ENCODE measurements at regions not wholly inside any gene's neighbourhood (a gene's known extent, or its start where the extent isn't known, plus 50 kb on each side); places are given as distances from the start of the nearest gene placed in this dataset.

DNA sequence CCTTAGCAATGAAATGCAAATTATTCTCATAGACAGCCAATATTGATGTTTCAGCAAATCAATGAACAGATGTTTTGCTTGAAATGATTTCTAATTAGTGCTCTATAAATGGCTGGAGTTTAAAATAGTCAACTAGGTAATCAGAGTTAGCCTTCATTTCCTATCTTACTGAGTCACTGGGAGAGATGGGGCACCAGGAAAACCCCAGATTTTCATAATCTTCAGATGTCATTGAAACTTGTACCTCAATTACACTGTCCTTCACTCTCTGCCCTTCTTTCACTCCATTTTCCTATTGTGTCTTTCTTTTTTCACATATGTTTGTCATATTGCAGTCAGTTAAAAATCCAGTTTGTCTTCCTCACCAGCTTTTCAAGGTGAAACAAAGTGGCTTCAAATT, 92.7 kb downstream of the C12orf75 start:
- Histone ChIP-seq H3K36me3 (ENCODE audit: control insufficient read depth in 3 of 3, insufficient read depth in 3 of 3, low read length in 3 of 3) (no peaks in the 10 kb centered on the region), H3K9me3 (ENCODE audit: control insufficient read depth in 3 of 3, low read length in 3 of 3) (no peaks in the 10 kb centered on the region), H3K27me3 (ENCODE audit: control insufficient read depth in 3 of 3, insufficient read depth in 3 of 3, low read length in 3 of 3) (no peaks in the 10 kb centered on the region), H3K4me3 (ENCODE audit: low read length in 3 of 3) (no peak overlapping the region), H3K9ac (ENCODE audit: low read depth in 1 of 3, low read length in 3 of 3) (no peak overlapping the region), H3K27ac (ENCODE audit: low read depth, low read length) (no peak overlapping the region), H3K4me1 (ENCODE audit: control insufficient read depth in 3 of 3, insufficient read depth in 3 of 3, low read length in 3 of 3) (peaks cover 5 to 6% (median 5%) of the 10 kb centered on the region in 3 donors)

DNA sequence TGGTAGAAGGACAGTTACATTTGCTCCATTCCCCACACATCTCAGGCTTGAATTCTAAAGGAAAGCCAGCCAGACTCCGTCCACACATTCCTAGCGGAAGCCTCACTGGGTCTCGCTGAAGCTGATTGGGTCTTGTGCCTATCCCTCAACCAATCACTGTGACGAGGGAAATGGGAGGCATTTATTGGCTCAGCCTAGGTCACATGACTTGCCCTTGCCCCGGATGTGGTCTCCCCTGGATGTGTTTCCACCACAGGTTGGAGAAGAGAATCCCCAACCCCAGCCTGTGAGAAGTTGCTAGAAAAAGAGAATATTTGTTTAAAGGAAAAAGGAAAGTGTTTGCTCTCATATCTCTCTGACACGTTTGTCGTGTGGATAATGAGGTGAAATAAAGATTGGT, 93.4 kb downstream of the C12orf75 start:
- Histone ChIP-seq H3K9me3 (ENCODE audit: control insufficient read depth in 3 of 3, low read length in 3 of 3) (no peaks in the 10 kb centered on the region), H3K27ac (ENCODE audit: low read depth, low read length) (no peak overlapping the region), H3K9ac (ENCODE audit: low read depth in 1 of 3, low read length in 3 of 3) (no peak overlapping the region), H3K36me3 (ENCODE audit: control insufficient read depth in 3 of 3, insufficient read depth in 3 of 3, low read length in 3 of 3) (no peaks in the 10 kb centered on the region), H3K4me3 (ENCODE audit: low read length in 3 of 3) (no peak overlapping the region), H3K27me3 (ENCODE audit: control insufficient read depth in 3 of 3, insufficient read depth in 3 of 3, low read length in 3 of 3) (no peaks in the 10 kb centered on the region), H3K4me1 (ENCODE audit: control insufficient read depth in 3 of 3, insufficient read depth in 3 of 3, low read length in 3 of 3) (peaks cover 5 to 6% (median 5%) of the 10 kb centered on the region in 3 donors)

DNA sequence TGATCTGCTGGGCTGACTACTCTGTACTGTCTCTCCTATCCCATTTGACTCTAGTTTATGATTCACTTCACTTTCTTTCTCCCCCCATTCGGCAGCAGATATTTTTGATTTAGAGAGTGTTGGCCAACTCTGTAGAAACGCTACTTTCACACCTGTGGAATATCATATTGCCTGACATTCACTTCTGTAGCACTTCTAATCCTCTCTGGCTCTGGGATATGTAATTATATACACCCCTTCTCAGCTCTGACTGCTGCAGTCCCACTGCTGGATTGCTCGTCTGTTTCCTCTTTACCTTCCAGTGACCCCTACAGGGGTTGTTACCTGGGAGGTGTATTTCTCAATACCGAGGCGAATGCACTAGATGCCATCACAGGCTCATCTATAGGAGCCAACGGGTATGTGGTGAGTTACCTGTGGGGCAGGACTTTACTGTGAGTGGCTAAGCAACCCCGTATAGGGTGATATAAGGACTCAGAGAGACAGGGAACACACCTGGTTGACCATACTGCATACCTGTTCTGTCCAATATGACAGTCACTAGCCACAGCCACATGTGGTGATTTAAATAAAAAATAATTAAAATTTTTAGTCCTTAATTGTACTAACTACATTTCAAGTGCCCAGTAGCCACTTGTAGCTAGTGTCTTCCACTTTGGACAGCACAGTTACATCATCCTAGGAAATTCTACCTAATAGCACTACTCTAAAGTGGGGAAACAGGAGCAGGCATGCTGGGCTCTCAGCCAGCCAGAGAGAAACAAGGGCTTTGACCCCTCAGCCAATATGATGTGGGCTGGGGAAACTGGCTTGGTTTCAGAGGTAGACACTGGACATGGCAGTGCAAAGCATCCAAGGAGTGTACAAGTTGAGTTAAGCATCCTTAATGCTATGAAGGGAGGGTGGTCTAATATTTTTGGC, 95.0 kb downstream of the C12orf75 start:
- no peak overlapping the region for H3K27ac ChIP-seq (ENCODE audit: low read depth, low read length)
- H3K36me3 ChIP-seq (ENCODE audit: control insufficient read depth in 3 of 3, insufficient read depth in 3 of 3, low read length in 3 of 3) = no peaks in the 10 kb centered on the region
- peaks cover 5 to 6% (median 5%) of the 10 kb centered on the region in 3 donors for H3K4me1 ChIP-seq (ENCODE audit: control insufficient read depth in 3 of 3, insufficient read depth in 3 of 3, low read length in 3 of 3)
- no peaks in the 10 kb centered on the region for H3K9me3 ChIP-seq (ENCODE audit: control insufficient read depth in 3 of 3, low read length in 3 of 3)
- H3K4me3 ChIP-seq (ENCODE audit: low read length in 3 of 3) = no peak overlapping the region
- no peaks in the 10 kb centered on the region for H3K27me3 ChIP-seq (ENCODE audit: control insufficient read depth in 3 of 3, insufficient read depth in 3 of 3, low read length in 3 of 3)
- H3K9ac ChIP-seq (ENCODE audit: low read depth in 1 of 3, low read length in 3 of 3) = no peak overlapping the region

DNA sequence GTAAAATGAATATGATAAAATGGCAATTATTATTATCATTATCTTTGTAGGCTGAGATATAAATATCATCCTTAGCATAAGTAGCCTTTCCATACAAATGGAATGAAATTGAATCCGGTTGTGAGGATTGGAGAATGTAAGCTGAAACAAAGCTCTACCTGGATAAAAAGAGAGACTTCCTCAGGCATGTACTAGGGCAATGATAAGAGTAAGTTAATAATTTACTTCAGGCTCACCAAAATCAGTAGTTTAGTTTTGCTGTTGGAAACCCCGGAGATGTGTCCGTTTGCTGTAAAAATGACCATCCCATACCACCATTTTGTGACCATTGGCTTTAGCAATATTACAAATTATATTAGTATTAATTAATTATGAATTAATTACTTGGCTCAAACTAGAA, 96.3 kb downstream of the C12orf75 start:
- no peaks in the 10 kb centered on the region for H3K9me3 ChIP-seq (ENCODE audit: control insufficient read depth in 3 of 3, low read length in 3 of 3)
- no peaks in the 10 kb centered on the region for H3K27me3 ChIP-seq (ENCODE audit: control insufficient read depth in 3 of 3, insufficient read depth in 3 of 3, low read length in 3 of 3)
- no peak overlapping the region for H3K4me3 ChIP-seq (ENCODE audit: low read length in 3 of 3)
- no peak overlapping the region for H3K9ac ChIP-seq (ENCODE audit: low read depth in 1 of 3, low read length in 3 of 3)
- no peak overlapping the region for H3K27ac ChIP-seq (ENCODE audit: low read depth, low read length)
- peaks cover 5 to 6% (median 5%) of the 10 kb centered on the region in 3 donors for H3K4me1 ChIP-seq (ENCODE audit: control insufficient read depth in 3 of 3, insufficient read depth in 3 of 3, low read length in 3 of 3)
- H3K36me3 ChIP-seq (ENCODE audit: control insufficient read depth in 3 of 3, insufficient read depth in 3 of 3, low read length in 3 of 3) = no peaks in the 10 kb centered on the region

DNA sequence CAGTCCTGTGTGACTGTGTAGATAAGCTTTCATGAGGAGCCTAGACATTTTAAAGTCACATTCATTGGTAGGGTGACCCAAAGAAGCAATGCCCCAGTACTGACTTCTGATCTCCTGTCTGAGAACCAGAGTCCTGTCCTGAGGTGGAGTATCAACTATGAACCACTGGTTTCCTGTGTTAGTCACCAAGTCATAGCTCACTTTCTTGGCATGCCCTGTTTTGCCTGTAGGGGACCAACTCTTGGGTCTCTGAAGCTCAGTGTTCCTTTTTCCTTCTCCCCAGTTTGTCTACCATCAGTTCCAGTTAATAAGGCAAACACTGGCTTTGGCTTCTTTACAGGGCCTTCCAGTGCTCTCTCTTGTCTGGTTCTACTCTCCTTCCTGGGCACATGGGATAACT, 97.4 kb downstream of the C12orf75 start:
- H3K4me1 ChIP-seq (ENCODE audit: control insufficient read depth in 3 of 3, insufficient read depth in 3 of 3, low read length in 3 of 3) = peaks cover 5 to 6% (median 5%) of the 10 kb centered on the region in 3 donors

DNA sequence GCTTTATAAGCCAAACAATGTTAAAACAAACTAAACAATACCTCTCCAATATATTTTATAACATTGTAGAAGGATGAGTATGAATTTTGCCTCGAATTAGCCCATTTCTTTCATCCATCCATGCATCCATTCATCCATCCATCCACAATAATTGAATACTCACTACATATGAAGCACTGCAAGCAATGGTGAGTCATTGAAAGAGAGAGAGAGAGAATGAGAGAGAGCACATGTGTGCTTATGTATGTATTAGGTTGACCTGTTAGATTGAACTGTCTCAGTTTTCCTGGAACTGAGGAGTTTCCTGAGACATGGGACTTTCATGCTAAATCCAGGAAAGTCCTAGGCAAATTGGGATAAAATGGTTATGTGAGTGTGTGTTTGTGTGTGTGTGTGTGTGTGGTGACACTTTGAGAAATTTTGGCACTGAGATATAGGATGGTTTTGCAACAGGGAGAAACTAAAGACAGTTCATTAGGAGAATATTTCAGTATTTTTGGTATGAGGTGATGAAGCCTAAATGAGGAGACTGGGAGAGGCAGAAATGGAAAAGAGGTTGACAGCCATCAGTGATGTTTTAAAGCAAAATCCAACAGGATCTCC, 98.4 kb downstream of the C12orf75 start:
- H3K9ac ChIP-seq (ENCODE audit: low read depth in 1 of 3, low read length in 3 of 3) = no peak overlapping the region
- no peak overlapping the region for H3K27ac ChIP-seq (ENCODE audit: low read depth, low read length)
- H3K4me1 ChIP-seq (ENCODE audit: control insufficient read depth in 3 of 3, insufficient read depth in 3 of 3, low read length in 3 of 3) = peaks cover 5 to 6% (median 5%) of the 10 kb centered on the region in 3 donors
- H3K36me3 ChIP-seq (ENCODE audit: control insufficient read depth in 3 of 3, insufficient read depth in 3 of 3, low read length in 3 of 3) = no peaks in the 10 kb centered on the region
- H3K9me3 ChIP-seq (ENCODE audit: control insufficient read depth in 3 of 3, low read length in 3 of 3) = no peaks in the 10 kb centered on the region
- H3K4me3 ChIP-seq (ENCODE audit: low read length in 3 of 3) = no peak overlapping the region
- H3K27me3 ChIP-seq (ENCODE audit: control insufficient read depth in 3 of 3, insufficient read depth in 3 of 3, low read length in 3 of 3) = no peaks in the 10 kb centered on the region

More for the DNA sequence above, 97.4 kb downstream of the C12orf75 start:
- Histone ChIP-seq H3K9ac (ENCODE audit: low read depth in 1 of 3, low read length in 3 of 3) (no peak overlapping the region), H3K27me3 (ENCODE audit: control insufficient read depth in 3 of 3, insufficient read depth in 3 of 3, low read length in 3 of 3) (no peaks in the 10 kb centered on the region), H3K9me3 (ENCODE audit: control insufficient read depth in 3 of 3, low read length in 3 of 3) (no peaks in the 10 kb centered on the region), H3K36me3 (ENCODE audit: control insufficient read depth in 3 of 3, insufficient read depth in 3 of 3, low read length in 3 of 3) (no peaks in the 10 kb centered on the region), H3K4me3 (ENCODE audit: low read length in 3 of 3) (no peak overlapping the region), H3K27ac (ENCODE audit: low read depth, low read length) (no peak overlapping the region)

DNA sequence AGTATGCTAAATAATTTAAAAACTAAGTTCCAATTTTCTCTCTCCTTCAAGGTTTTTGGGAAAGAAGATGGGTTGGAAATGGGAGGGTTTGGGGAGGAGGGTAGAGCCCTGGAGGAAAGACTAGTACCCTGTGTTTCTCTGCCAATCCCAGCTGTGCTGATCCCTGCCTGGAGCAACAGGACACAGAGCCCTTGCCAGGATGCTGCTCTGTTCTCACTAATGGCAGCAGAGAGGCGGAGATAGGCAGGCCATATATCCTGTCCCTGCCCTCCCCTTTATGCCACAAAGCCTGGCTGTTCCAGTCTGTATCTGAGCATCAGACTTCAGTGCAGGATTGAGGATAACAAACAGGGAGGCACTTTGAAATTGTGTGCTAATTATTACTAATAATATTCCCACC, 99.0 kb downstream of the C12orf75 start:
- Histone ChIP-seq H3K36me3 (ENCODE audit: control insufficient read depth in 3 of 3, insufficient read depth in 3 of 3, low read length in 3 of 3) (no peaks in the 10 kb centered on the region), H3K4me3 (ENCODE audit: low read length in 3 of 3) (no peak overlapping the region), H3K27ac (ENCODE audit: low read depth, low read length) (no peak overlapping the region), H3K9ac (ENCODE audit: low read depth in 1 of 3, low read length in 3 of 3) (no peak overlapping the region), H3K27me3 (ENCODE audit: control insufficient read depth in 3 of 3, insufficient read depth in 3 of 3, low read length in 3 of 3) (no peaks in the 10 kb centered on the region), H3K9me3 (ENCODE audit: control insufficient read depth in 3 of 3, low read length in 3 of 3) (no peaks in the 10 kb centered on the region), H3K4me1 (ENCODE audit: control insufficient read depth in 3 of 3, insufficient read depth in 3 of 3, low read length in 3 of 3) (peaks cover 5 to 6% (median 5%) of the 10 kb centered on the region in 3 donors)

DNA sequence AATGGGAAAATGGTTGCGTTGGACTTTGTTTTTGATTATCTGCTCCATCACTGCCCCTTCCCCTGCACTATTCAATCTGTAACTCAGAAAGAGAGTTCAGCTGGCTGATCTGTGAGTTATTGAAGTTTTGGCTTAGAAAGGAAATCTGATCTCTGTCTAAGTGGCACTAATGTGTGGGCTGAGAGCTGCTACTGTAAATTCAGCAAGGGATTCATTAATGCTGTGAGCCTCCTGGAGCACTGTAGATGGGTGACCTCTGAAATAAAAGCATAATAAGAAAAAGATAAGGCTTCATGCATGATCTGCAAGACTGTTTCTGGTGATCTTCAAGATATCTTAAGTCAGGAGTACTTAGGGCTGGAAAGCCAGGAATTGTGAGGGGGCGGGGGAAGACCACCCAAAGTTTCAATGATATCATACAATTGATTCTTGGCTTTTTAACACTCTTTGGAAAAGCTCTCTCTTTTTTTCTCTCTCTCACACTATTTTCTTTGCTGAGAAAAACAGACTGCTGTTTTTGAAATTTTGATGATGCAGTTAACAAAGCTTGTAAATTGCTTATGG, 101.1 kb downstream of the C12orf75 start:
- H3K27me3 ChIP-seq (ENCODE audit: control insufficient read depth in 3 of 3, insufficient read depth in 3 of 3, low read length in 3 of 3) = no peaks in the 10 kb centered on the region
- H3K27ac ChIP-seq (ENCODE audit: low read depth, low read length) = no peak overlapping the region
- H3K4me1 ChIP-seq (ENCODE audit: control insufficient read depth in 3 of 3, insufficient read depth in 3 of 3, low read length in 3 of 3) = no peaks in the 10 kb centered on the region
- H3K9me3 ChIP-seq (ENCODE audit: control insufficient read depth in 3 of 3, low read length in 3 of 3) = no peaks in the 10 kb centered on the region
- H3K9ac ChIP-seq (ENCODE audit: low read depth in 1 of 3, low read length in 3 of 3) = no peak overlapping the region
- H3K36me3 ChIP-seq (ENCODE audit: control insufficient read depth in 3 of 3, insufficient read depth in 3 of 3, low read length in 3 of 3) = no peaks in the 10 kb centered on the region
- H3K4me3 ChIP-seq (ENCODE audit: low read length in 3 of 3) = no peak overlapping the region

DNA sequence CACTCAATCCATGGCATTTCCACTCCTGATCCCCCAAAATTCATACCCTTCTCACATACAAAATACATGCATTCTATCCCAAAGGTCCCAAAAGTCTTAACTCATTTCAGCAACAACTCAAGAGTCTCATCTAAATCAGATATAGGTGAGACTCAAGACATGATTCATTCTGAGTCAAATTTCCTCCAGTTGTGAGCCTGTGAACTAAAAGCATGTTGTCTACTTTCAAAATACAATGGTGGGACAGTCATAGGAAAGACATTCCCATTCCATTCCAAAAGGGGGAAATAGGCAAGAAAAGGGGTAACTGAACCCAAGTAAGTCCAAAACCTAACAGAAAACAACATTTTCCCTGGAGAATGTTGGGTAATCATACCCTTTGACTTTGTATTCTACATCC, 103.3 kb downstream of the C12orf75 start:
- Histone ChIP-seq H3K36me3 (ENCODE audit: control insufficient read depth in 3 of 3, insufficient read depth in 3 of 3, low read length in 3 of 3) (no peaks in the 10 kb centered on the region), H3K9me3 (ENCODE audit: control insufficient read depth in 3 of 3, low read length in 3 of 3) (no peaks in the 10 kb centered on the region), H3K27ac (ENCODE audit: low read depth, low read length) (no peak overlapping the region), H3K4me3 (ENCODE audit: low read length in 3 of 3) (no peak overlapping the region), H3K4me1 (ENCODE audit: control insufficient read depth in 3 of 3, insufficient read depth in 3 of 3, low read length in 3 of 3) (no peaks in the 10 kb centered on the region), H3K27me3 (ENCODE audit: control insufficient read depth in 3 of 3, insufficient read depth in 3 of 3, low read length in 3 of 3) (no peaks in the 10 kb centered on the region), H3K9ac (ENCODE audit: low read depth in 1 of 3, low read length in 3 of 3) (no peak overlapping the region)

DNA sequence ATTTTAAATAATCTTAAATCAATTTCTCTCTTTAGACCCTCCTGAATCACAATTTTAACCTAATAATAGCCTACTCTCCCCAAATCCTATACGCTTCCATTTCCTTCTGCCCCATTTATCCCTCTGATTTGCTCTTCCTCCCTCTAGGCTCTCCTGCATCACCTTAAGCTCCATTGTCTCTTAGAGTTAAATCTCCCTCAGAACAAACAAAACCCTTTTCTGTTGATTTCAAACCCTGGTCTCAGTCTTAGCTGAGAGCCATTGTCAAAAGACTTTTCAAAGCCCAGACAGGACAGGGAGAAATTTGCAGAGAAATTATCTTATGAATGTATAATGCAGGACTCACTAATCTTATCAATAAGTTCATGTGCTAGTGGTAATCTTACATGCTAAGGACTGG, 106.1 kb downstream of the C12orf75 start:
- H3K27ac ChIP-seq (ENCODE audit: low read depth, low read length) = no peak overlapping the region
- no peak overlapping the region for H3K4me3 ChIP-seq (ENCODE audit: low read length in 3 of 3)
- H3K27me3 ChIP-seq (ENCODE audit: control insufficient read depth in 3 of 3, insufficient read depth in 3 of 3, low read length in 3 of 3) = no peaks in the 10 kb centered on the region
- no peaks in the 10 kb centered on the region for H3K36me3 ChIP-seq (ENCODE audit: control insufficient read depth in 3 of 3, insufficient read depth in 3 of 3, low read length in 3 of 3)
- H3K9ac ChIP-seq (ENCODE audit: low read depth in 1 of 3, low read length in 3 of 3) = no peak overlapping the region
- no peaks in the 10 kb centered on the region for H3K4me1 ChIP-seq (ENCODE audit: control insufficient read depth in 3 of 3, insufficient read depth in 3 of 3, low read length in 3 of 3)
- no peaks in the 10 kb centered on the region for H3K9me3 ChIP-seq (ENCODE audit: control insufficient read depth in 3 of 3, low read length in 3 of 3)
